Tibial nerve (tissue), 4 donors: ENCODE measurements at regions not wholly inside any gene's neighbourhood (a gene's known extent, or its start where the extent isn't known, plus 50 kb on each side); places are given as distances from the start of the nearest gene placed in this dataset.

Source experiments
- CTCF ChIP-seq, 5 experiments: fragments of 200-600 bp in 3 of 5; fragments of 450-650 bp in 2 of 5; sonication (generic) in 3 of 5; IDR thresholded peaks; one replicate each; pipeline ENCODE4 v1.5.1; 2016 to 2019; ENCODE audit warnings: antibody characterized with exemption in 5 of 5, mild to moderate bottlenecking in 3 of 5, moderate library complexity in 2 of 5
- EP300 ChIP-seq, 2 donors: sonication (generic); formaldehyde crosslinking; IDR thresholded peaks; one replicate each; pipeline ENCODE4 v1.6.1; 2017; ENCODE audit warnings: antibody characterized with exemption in 2 of 2, mild to moderate bottlenecking in 1 of 2
- POLR2A ChIP-seq, 2 donors: fragments of 450-650 bp; IDR thresholded peaks; one replicate each; pipeline ENCODE4 v1.6.1; 2017; ENCODE audit warnings: antibody characterized with exemption in 2 of 2, mild to moderate bottlenecking in 2 of 2, moderate library complexity in 2 of 2

GRCh38 chr12:4822572-4822971 lies 87.1 kb upstream of the KCNA1 start:
- no peak for TF ChIP-seq CTCF (IDR thresholded peaks at IDR 0.05)
- no peak for TF ChIP-seq POLR2A (IDR thresholded peaks at IDR 0.05)
- no peak for TF ChIP-seq EP300 (IDR thresholded peaks at IDR 0.05)
